Endothelial cell of umbilical vein (primary cell): ENCODE measurements at regions not wholly inside any gene's neighbourhood (a gene's known extent, or its start where the extent isn't known, plus 50 kb on each side); places are given as distances from the start of the nearest gene placed in this dataset.

Source experiments
- GATA2 ChIP-seq: IDR thresholded peaks from 2 replicates; pipeline ENCODE4 v1.7.0; 2011; ENCODE audit warnings: low read depth, mild to moderate bottlenecking, moderate library complexity, mixed read lengths, low read length; ENCODE audit not compliant: insufficient read length, insufficient read depth
- POLR2A ChIP-seq: IDR thresholded peaks from 2 replicates; pipeline ENCODE4 v1.6.1; 2012; ENCODE audit warnings: low read depth, mild to moderate bottlenecking, control low read depth, low read length
- POLR2AphosphoS5 ChIP-seq: IDR thresholded peaks from 2 replicates; pipeline ENCODE4 v1.6.1; 2012; ENCODE audit warnings: low read depth, mild to moderate bottlenecking, control low read depth, low read length, moderate library complexity; ENCODE audit not compliant: insufficient read depth
- TF ChIP-seq, protein P1 (sequence below), 2 donors: IDR thresholded peaks; 1 replicate in 1 of 2; 2 replicates in 1 of 2; pipeline ENCODE4 v1.5.1; 2011; ENCODE audit warnings: low read length in 2 of 2, mild to moderate bottlenecking in 2 of 2, moderate library complexity in 2 of 2, control low read depth in 1 of 2, inconsistent platforms in 1 of 2, low read depth in 1 of 2; ENCODE audit not compliant: insufficient read depth in 1 of 2; ENCODE audit errors: extremely low read depth in 1 of 2

DNA sequence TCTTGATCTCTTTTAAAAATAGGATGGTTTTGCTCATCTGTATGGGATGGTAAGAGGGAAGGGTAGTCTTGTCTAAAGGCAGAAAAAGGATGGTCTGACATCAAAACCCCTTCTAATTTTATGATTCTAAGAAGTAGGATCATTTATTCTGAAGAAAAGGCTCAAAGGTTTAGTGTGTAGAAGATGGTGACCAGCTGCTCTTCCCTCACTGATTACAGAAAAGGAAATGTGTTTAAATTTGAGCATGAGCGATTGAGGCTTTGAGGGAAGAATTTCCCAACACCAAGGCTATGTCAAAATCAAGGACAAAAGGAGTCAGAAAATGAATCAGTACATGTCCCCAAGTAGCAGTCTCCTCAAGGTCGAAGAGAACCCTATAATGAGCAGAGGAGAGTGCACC is 909.8 kb downstream of the EFNB2 start:
- TF ChIP-seq GATA2 (no peak), POLR2AphosphoS5 (no peak), POLR2A (no peak)
- TF ChIP-seq, protein P1, sequence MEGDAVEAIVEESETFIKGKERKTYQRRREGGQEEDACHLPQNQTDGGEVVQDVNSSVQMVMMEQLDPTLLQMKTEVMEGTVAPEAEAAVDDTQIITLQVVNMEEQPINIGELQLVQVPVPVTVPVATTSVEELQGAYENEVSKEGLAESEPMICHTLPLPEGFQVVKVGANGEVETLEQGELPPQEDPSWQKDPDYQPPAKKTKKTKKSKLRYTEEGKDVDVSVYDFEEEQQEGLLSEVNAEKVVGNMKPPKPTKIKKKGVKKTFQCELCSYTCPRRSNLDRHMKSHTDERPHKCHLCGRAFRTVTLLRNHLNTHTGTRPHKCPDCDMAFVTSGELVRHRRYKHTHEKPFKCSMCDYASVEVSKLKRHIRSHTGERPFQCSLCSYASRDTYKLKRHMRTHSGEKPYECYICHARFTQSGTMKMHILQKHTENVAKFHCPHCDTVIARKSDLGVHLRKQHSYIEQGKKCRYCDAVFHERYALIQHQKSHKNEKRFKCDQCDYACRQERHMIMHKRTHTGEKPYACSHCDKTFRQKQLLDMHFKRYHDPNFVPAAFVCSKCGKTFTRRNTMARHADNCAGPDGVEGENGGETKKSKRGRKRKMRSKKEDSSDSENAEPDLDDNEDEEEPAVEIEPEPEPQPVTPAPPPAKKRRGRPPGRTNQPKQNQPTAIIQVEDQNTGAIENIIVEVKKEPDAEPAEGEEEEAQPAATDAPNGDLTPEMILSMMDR (IDR thresholded peaks at IDR 0.05; ENCODE audit: extremely low read depth in 1 of 2, insufficient read depth in 1 of 2, low read depth in 1 of 2, low read length in 2 of 2) = no peak
